Stimulated activated CD4-positive, alpha-beta T cell treated with anti-CD3 and anti-CD28 coated beads, Interleukin-12 subunit alpha, Interleukin-12 subunit beta, amount 100 ng/mL, for 4 hours (primary cell): ENCODE measurements at regions not wholly inside any gene's neighbourhood (a gene's known extent, or its start where the extent isn't known, plus 50 kb on each side); places are given as distances from the start of the nearest gene placed in this dataset.

Experiments used
- DNase-seq: peaks from one replicate; pipeline ENCODE4 v3.0.0-alpha.2; 2020

DNA sequence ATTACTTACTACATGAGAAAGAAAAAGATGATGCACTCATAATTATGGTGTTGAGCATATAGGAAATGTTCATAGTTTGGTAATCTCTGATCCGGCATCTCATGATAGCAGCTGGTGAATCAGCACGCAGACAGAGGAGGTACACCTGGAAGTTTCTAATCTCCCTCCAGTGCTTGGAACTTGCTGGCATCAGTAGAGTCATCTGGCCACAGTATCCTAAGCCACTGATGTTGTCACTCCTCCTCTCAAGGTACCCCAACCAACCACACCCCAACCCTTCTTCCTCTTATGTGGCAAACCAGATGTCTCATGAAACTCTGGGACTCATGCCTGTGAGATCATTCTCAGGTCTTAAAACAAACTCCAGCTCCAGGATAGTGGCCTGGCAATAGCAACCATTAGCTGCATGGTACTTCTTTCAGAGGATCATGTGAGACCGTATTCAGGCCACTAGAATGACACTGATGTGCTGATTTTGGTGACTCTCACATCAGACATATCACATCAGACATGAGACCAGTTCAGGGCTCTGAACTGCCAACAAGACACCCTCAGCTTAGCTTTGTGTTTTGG is 143.0 kb downstream of the RASSF9 start:
- no peak for DNase-seq

DNA sequence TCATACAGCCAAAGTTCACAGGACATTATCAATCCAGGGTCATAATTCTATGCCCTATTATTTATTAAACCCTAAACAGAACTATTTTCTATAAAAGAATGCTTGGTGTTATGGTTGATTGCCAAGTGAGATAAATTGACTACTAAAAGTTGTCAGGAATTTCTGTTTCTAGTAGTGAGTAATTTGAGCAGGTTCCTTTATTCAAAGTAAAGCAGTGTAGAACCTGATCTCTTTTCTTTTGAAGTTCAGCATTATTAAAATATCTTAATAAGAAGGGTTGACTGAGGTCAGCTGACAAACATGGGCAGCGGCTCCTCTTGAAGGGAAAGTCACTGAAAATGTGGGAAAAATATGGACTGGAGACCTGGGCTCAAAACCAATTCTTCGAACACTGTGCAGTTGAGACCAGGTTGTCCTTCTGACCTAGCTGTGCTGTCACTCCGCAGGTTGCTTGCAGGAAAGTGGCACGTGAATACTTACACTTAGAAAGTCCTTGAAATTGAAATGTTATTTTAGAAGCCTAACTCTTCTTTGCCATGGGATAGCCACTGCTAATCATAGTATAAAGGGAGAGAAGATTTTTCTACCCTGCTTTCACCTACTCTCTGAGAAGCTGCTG is 141.0 kb downstream of the RASSF9 start:
- DNase-seq = no peak

DNA sequence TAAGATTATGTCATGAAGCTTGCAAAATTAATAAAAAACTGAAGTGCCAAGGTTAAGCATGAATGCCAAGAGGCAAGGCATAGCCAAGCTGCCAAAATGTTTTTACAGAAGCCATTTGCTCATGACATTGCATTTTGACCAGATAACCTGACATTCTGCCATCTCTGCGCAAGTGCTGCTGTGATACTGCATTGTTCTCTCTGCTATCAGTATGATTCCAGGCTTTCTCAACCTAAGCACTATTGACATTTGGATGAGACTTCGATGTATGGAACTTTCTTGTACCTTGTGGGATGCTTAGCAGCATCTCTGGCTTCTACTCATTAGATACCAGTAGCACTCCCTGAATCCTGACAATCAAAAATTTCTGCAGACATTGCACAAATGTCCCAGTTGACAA is 139.2 kb downstream of the RASSF9 start:
- no peak for DNase-seq

DNA sequence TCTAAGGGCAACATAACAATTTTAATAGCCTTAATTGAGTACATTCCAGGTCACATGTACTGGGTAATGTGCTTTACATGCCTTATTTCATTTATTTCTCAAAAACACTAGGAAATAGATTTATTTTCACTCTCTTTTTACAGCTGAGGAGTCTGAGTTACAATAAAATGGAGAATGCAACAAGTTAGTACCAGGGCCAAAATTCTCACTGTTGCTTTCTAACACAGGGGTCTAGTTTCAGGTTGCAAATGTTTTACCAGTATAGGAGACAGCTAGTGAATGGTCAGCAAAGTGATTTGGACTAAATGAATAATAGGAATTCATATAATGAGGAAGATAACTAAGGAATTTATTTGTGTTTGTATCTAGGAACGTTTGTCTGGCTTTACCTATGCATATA is 137.3 kb downstream of the RASSF9 start:
- DNase-seq = no peak

DNA sequence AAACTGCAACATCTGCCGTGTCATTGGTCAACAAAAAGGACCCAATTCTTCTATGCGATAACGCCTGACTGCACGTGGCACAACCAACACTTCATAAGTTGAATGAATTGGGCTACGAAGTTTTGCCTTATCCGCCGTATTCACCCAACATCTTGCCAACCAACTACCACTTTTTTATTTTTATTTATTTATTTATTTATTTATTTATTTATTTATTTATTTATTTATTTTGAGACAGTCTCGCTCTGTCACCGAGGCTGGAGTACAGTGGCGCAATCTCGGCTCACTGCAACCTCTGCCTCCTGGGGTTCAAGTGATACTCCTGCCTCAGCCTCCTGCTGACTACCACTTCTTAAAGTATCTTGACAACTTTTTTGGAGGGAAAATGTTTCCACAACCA is 127.4 kb downstream of the RASSF9 start:
- DNase-seq = no peak

DNA sequence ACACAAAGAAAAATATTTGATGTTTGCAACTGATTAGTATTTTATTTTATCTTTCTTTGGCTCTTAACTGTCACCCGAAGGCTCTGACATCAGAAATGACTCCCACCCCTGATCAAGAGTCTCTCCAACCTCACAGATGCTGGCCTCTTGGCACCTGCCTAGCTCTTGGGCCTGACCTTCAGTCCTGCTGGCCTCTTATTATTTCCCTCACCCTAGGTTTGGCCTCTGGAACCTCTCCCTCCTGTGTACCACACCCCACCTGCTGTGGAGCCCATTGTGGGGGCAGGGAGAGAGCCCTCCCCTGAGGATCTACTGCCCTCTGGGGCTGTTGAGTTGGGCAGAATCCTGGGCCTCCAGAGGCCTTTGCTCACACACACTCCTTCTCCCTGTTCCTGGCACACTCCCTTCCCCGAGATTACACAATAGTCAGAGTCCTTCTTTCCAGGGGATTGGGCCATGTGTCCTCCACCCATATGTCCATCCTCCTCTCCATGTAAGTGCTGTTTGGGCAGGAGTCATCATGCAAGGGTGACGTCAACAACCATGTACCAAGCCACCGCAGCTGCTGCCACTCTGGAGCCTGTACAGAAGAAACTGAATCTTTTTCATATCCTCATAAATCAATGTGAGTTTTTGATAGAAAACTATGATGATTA is 124.3 kb downstream of the RASSF9 start:
- no peak for DNase-seq

DNA sequence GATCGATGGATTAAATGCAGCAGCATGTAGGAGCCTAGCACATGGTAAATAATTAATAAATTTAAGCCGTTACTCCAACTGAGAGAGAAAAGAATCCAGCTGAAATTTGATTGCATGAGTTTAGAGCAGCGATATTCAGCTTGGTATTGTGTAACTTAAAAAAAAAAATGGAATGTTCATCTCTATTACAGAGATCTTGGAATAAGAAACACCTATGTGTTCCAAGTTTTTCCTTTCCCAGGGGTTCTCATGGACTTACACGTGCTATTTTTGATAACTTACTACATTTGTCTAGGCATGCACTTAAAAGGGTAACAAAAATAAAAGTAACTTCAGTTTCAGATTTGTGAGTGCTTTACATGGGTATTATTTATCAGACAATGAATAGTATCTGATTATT is 122.8 kb downstream of the RASSF9 start:
- no peak for DNase-seq

DNA sequence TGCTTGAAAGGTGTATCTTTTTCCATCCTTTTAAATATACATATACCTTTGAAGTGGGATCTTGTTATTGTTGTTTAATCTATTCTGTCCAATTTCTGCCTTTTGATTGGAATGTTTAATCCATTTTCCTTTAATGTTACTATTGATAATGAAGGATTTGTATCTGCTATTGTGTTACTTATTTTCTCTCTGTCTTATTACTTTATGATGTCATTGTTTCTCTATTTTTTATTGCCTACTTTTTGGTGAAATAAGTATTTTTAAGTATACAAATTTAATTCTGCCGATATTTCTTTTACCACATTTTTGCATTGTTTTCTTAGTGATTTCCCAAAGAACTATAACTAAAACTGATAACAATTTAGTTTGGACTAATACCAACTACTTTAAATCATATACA is 121.8 kb downstream of the RASSF9 start:
- DNase-seq = no peak

DNA sequence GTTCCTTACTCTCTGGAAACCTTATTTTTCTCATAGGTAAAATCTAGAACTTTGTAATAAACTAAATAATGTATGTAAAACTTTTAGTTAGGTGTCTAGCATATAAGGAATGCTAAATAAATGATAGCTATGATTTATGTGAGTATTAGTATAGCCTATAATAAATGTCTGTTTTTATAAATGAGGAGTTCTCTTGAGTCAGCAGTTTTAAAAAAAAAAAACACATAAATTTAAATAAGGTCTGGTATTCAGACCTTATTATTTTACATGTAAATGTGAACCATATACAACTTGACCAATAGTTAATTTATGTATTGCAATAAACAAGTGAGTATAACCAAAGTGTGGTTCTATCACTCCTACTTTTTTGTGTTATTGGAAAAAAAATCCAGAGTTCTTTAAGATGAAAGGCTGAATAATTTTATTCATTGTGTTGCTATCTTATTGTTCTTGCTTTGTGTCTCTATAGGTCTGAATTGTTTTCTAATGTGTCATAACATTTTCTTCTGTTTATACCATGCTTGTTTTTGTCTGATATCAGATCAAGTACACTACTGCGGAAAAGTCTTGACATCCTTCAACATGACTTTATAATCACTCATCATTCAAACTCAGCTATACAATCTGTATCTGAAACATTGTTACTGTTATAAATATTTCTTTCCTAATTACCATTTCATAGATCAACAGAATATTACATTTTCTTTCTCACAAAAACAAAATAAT is 115.7 kb downstream of the RASSF9 start:
- no peak for DNase-seq

DNA sequence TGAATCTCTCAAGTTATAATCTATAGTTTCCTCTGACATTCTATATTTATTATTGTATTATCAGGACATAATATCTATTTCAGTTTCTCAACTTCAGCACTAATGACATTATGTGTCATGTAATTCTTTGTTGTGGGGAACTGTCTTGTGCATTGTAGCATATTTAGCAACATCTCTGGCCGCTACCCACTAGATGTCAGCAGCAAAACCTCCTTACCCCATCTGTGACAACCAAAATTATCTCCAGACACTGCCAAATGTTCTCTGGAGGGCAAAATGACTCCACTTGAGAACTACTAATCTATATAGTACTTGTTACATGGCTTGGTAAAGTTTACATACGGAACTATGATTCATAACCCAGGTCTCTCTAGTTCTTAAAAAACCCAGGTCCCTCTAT is 110.2 kb downstream of the RASSF9 start:
- no peak for DNase-seq

DNA sequence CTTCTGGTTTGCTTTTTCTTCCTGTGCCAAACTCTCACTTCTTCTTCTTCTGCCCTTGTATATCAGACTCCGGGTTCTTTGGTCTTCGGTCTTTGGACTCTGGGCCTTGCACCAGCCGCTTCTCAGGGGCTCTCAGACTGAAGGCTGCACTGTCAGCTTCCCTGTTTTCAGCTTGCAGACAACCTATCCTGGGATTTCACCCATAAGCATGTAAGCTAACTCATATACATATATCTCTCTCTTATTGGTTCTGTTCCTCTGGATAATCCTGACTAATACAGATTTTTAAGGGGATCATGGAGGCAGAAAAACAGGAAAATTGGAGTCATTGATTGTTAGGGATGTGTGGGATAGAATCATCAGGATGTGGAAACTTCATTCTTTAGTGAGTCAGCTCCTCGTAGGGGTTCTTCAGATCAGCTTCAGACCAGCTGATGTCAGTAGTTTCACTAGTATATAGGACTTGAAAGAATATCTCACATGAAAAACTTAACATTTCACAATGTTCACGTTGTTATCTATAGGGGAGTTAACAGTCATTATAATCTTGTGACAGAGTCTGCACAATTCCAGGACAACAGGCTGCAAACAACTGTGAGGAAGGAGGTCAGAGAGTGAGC is 102.9 kb downstream of the RASSF9 start:
- DNase-seq = no peak

DNA sequence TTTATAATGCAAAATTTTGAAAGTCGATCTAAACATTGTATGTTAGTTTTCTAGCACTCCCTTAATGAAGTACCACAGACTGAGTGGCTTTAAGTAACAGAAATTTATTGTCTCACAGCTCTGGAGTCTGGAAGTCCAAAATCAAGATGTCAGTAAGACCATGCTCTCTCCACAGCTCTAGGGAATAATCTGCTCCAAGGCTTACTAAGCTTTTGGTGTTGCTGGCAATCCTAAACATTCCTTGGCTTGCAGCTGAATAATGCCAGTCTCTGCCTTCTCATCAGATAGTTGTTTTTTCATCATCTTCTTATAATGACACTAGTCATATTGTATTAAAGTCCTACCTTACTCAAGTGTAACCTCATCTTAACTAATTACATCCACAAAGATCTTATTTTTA is 102.2 kb downstream of the RASSF9 start:
- DNase-seq = no peak

DNA sequence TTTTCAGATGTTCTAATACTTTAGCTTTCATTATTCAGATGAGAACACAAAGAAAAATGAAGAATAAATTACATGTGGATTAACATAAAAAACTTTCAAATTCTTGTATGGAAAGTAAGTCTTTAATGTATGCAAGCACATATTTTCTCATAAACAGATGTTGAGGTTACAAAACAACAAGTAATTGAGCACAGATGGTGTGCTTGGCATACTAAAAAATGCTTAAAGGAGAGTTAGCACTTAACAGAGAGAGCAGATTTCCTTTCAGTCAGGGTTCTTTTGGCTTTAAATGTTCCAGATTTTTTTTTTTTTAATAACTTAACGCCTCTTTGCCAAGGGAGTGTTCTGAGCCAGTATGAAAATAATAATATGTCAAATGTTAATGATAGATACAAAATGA is 96.0 kb downstream of the RASSF9 start:
- DNase-seq = no peak

DNA sequence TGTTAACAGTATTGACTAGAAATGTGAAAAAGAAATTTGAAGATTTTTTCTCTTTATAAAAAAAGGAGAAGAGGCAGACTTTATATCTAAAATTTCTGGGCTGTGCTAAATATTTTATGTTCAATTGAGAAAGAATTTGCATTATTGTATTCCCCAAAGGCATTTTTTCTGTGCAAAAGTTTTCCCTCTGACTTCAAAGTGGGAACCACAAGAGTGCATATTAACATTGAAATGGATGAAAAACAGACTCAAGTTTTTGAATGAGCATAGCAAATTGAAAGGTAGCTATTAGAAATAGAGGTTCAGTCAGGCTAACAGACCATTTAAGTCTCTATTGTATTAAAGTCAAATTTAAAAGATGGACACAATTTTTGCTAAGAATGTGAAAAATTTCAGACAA is 95.2 kb downstream of the RASSF9 start:
- no peak for DNase-seq

DNA sequence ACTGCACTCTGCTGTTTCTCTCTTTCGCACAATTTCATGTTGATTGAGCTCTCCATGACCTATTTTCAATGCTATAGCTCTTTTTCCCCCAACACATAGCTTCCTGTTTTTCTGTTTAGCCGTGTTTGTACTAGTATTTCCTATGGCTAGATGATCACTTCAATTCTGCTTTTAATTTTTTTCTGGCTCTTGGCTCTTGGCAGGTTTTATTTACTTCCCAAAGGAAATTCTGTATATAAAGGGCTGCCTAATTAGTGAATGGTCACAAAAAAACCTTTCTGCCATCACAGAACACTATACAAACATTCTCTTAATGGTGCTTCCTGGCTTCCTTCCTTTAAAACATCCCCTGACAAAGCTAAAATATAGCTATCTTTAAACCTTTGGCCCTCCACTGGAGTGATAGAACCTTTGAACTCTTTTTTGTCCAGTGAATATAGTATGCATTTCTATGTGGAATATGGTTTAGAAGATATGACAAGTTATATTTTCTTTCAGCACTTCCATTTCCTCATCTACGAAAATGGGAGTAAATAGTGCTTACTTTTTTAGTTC is 88.2 kb downstream of the RASSF9 start:
- DNase-seq = no peak
